GM19238 (cell line): ENCODE measurements at regions not wholly inside any gene's neighbourhood (a gene's known extent, or its start where the extent isn't known, plus 50 kb on each side); places are given as distances from the start of the nearest gene placed in this dataset.

Experiments
- DNase-seq: peaks from one replicate; pipeline ENCODE4 v3.0.0; 2011; ENCODE audit warnings: low spot score; ENCODE audit not compliant: insufficient read length

DNA sequence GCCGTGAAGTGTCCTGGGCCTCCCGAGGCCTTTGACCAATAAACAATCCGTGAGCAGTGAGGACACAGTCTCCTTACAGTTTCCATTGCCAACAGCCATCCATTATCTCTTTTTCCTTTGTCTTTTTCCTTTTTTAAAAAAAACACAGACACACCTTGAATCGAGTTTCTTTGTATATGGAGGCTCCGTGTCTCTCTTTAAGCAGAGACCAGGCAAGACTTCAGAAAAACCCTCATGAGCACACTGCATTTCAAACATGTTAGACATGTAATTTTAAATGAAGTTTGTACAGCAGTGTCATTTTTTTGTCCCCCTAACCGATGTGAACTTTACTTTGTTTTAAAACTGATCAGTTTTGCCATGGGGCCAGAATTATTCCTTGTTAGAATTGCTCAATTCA is 111.1 kb downstream of the SPTSSA start:
- DNase-seq: no peak

GRCh38 chr14:34348592-34348991 is 113.4 kb downstream of the SPTSSA start:
- DNase-seq: no peak

DNA sequence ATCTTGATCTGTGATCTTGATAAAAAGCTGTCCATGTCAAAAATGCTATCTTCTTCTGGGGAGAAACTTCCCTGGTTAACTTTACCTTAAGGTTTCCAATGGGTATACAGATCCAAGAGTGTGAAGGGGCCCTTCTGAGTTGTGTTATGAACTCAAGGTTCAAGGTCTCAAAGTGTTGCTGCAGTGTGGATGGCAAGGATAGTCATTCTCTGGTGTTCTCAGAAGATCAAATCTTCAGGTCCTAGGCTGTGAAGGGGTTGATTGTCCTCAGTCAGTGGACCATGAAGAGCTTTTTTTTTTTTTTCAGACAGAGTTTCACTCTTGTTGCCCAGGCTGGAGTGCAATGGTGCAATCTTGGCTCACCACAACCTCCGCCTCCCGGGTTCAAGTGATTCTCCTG is 114.4 kb downstream of the SPTSSA start:
- no peak for DNase-seq

DNA sequence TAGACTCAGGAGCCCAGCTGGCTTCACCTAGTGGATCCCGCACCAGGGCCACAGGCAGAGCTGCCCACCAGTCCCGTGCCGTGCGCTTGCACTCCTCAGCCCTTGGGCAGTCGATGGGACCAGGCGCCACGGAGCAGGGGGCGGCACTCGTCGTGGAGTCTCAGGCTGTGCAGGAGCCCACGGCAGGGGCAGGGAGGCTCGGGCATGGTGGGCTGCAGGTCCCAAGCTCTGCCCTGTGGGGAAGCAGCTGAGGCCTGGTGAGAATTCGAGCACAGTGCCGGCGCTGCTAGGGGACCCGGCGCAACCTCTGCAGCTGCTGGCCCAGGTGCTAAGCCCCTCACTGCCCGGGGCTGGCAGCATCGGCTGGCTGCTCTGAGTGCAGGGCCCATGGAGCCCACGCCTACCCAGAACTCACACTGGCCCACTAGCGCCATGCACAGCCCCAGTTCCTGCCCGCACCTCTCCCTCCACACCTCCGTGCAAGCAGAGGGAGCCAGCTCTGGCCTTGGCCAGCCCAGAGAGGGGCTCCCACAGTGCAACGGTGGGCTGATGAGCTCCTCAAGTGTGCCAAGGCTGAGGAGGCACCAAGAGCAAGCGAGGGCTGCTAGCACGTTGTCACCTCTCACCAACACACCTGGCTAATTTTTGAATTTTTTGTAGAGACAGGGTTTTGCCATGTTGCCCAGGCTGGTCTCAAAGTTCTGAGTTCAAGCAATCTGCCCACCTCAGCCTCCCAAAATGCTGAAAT is 116.1 kb downstream of the SPTSSA start:
- no peak for DNase-seq

- DNase-seq: no peak
These were observed 117.7 kb downstream of the SPTSSA start for GRCh38 chr14:34344318-34344717.

DNA sequence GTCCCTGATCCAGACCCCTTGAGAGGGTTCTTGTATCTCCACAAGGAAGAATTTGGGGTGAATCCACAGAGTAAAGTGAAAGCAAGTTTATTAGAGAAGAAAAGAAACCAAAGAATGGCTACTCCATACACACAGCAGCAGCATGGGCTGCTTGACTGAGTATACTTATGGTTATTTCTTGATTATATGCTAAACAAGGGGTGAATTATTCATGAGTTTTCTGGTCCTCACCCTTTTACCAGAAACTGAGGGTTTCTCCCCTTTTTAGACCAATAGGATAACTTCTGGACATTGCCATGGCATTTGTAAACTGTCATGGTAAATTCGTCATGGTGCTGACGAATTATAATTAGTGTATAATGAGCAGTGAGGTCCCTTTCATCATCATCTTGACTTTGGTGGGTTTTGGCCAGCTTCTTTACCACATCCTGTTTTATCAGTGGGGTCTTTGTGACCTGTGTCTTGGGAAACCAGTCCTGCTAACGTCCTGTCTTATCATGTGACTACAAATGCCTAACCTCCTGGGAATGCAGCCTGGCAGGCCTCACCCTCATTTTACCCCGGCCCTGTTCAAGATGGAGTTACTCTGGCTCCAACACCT is 121.9 kb downstream of the SPTSSA start:
- DNase-seq: no peak

- no peak for DNase-seq
These were observed 124.0 kb downstream of the SPTSSA start for GRCh38 chr14:34338056-34338455.

- no peak for DNase-seq
These were observed 125.5 kb downstream of the SPTSSA start for GRCh38 chr14:34336501-34336900.

GRCh38 chr14:34335968-34336367 is 126.1 kb downstream of the SPTSSA start:
- no peak for DNase-seq

DNA sequence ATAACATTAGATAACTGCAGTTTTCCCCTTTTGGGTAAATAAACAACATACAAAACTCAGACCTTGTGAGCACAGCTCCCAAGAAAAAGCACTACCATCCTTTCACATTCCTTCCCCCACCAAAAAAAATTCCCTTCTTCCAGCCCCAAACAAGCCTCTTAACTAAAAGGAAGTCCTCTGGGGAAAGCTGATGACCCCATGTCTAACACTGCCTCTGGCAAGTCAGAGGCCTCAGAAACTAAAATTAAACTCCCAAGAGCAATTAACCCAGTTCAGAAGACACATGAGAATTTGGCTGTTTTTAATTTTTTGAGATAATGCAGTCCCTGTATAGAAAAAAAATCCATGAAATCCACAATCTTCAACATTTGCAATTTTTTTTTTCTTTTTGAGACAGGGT is 127.7 kb downstream of the SPTSSA start:
- DNase-seq: no peak

DNA sequence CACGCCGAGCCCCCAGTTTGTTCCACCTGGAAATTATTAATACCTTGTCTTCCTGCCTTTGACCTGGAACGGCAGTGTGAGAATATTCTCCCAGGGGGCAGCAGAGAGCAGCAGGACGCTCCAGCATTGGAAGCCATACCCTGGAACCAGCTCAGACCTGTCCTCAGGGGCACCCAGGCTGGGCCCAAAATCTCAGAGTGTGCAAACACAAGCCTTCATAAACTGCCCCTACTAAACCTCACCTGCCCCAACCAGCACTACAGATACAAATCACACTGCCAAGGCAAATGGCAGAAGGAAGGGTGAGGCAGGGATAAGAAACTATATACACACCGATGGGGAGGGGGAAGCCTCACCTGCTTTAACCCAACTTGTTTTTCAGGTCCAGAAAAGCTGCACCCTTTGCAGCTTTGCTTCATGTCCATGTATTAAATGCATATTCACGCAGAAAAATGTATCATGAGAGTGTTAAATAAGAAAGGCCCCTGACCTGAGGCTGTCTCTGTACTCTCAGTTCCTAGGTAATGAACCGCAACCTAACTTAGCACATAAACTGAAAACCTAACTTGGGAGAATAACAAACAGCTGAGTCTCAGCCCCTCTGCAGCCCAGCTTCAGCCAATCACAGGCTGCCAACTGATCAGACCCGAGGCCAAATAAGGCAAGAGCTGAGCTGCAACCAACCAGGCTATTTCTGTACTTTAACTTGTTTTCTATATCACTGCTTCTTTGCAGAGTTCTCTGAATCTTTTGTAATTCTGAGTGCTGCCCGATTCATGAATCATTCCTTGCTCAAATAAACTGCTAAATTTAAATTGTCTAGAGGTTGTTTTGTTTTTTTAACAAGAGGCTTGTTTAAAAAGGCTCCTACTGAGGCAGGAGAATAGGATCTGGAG is 130.1 kb downstream of the SPTSSA start:
- DNase-seq: peak; percentile 13

DNA sequence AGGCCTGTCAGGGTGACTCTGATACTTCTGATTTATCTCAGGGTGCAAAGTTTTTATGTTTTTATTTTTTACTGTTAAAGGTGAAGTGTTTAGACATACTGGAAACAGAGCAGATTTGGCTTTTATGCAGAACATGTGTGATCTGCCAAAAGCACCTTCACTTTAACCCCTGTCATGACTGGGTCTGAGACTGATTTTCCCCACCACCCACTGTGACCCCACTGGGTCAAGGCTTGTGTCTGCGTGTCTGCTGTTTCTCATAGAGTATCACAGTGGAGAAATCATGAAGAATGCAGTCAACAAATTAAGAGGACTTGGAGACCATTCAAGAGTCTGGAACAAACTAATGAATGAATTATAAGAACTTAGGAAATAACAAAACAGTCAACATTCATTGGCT is 131.2 kb downstream of the SPTSSA start:
- DNase-seq: no peak

DNA sequence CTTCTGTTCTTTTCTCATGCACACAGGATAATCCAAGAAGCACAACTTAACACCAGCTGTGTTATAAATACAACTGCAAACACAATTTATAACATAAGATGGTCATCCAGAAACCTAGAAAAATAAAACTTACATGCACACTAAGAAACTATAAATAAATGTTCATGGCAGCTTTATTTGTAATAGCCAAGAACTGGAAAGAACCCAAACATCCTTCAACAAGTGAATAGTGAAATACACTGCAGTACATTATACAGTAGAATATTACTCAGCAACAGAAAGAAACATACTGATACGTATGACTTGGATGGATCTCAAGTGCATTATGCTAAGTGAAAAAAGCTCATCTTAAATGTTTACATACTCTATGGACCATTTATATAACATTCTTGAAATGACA is 132.7 kb downstream of the SPTSSA start:
- no peak for DNase-seq

DNA sequence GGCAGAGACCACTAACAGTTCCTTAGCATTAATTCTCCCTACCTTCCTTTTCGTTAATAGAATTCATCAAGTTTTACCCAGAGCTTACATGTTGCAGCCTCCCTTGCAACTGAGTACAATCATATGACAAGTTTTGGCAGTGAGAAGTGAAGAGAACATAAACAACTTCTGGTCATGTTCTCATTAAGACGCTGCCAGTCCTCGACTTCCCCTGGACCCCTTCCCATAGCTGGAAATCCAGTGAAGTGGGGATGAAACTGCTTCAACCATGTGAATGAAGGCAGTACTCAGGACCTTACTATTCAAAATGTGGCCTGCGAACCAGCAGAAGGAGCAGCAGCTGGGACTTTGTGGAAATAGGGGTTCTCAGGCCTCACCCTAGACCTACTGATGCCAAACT is 133.9 kb downstream of the SPTSSA start:
- DNase-seq: no peak

DNA sequence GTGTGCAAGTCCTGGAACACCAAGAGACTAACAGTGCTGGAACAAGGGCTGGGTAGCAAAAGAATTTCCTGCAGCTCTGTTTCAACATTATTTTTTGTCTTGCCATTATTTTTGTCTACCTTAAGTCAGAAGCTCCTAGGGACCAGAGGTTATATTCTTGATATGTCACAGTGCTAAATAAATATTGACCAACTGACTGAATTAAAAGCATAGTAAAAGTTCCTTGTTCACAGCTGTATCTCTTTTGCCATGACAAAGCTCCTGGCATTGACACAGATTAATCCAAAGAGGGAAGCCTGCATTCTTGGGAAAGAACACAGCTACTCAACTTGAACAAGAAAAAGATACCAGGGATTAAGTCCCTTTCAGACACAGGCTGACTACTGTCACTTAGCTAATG is 136.5 kb downstream of the SPTSSA start:
- no peak for DNase-seq

DNA sequence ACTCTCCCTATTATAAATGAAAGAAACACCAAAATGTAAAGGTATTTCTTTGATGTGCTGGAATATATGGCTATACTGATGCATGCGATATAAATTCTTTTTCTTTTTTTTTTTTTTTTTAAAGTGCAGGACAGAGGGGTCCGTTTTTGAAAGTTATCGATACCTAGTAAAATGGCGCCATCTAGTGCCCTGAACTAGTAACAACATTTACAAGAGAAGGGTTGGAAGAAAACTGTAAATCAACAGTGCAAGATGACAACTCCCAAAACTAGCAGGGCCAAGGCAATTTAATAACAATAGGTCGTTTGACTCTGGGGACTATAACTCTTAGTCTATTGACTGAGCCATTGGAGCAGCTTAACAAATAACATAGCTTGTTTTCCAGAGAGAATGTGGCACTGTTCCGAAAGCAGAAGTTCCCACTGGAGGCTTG is 137.7 kb downstream of the SPTSSA start:
- no peak for DNase-seq

DNA sequence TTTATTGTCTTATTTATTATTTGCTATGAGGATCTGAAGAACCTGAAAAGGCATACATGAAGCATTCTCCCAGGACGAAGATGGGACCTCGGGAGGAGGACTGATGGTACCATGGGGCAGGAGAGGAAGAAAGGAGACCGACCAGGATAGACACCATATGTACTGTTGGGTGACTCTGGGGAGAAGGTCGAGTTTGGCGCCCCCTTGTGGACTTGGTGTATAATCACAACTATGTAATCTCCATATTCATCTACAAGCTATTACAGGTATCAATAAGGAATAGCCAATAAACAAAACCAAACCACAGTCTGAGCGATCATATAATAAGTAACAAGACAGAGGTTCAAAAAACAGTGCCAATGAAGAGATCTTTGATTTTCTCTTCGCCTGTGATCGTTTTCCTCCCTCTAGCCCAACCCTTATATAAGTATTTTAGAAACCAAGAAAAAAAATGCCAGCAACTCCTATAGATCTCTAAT is 139.1 kb downstream of the SPTSSA start:
- peak; percentile 43 for DNase-seq

- no peak for DNase-seq
These were observed 142.9 kb downstream of the SPTSSA start for GRCh38 chr14:34319140-34319539.

DNA sequence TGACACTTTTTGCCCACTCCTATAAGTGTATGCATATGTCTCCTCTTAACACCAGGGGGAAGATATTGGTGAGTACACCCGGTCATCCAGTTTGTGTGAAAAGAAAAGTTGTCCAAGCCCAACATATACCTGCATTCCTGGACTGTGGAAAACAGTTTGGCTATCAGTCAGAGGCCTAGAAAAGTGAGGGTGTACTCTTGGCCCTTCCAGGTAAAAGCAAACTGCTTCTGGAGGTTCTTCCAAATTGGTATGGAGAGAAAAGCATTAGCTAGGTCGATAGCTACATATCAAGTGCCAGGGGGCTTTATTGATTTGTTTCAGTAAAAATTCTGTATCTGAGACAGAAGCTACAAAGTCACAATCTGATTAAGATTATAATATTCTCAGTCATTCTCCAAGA is 144.0 kb downstream of the SPTSSA start:
- no peak for DNase-seq

DNA sequence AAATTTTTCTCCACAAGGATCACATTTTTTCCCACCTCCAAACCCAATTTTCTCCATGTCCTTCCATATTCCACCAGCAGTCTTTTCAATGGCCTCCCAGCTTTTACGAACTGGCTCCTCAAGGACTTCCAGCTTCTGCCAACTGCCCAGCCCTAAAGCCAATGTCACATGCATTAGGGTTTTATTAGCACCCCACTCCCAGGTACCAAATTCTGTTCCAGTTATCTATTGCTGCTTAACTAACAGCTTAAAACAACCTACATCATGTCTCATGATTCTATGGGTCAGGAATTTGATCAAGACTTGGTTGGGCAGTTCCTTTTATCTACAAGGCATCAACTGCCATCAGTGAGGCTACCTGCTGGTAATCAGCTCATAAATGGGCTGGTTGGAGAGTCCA is 151.3 kb downstream of the SPTSSA start:
- DNase-seq: no peak

GRCh38 chr14:34303811-34304210 is 158.2 kb downstream of the SPTSSA start:
- DNase-seq: no peak

GRCh38 chr14:34302654-34303053 is 159.4 kb downstream of the SPTSSA start:
- no peak for DNase-seq
